Skeletal muscle satellite cell (primary cell): ENCODE measurements at regions not wholly inside any gene's neighbourhood (a gene's known extent, or its start where the extent isn't known, plus 50 kb on each side); places are given as distances from the start of the nearest gene placed in this dataset.

Experiments
- H3K27me3 ChIP-seq: 2 replicates; pipeline ENCODE4 v1.7.0; 2013; ENCODE audit warnings: low read length; ENCODE audit not compliant: control insufficient read depth, insufficient read depth
- H3K36me3 ChIP-seq: 2 replicates; pipeline ENCODE4 v1.7.0; 2013; ENCODE audit warnings: mild to moderate bottlenecking, control low read depth, low read length; ENCODE audit not compliant: insufficient read depth
- H3K4me1 ChIP-seq: 2 replicates; pipeline ENCODE4 v1.7.0; 2013; ENCODE audit warnings: low read length; ENCODE audit not compliant: control insufficient read depth, insufficient read depth
- H3K4me2 ChIP-seq: 2 replicates; pipeline ENCODE4 v1.7.0; 2013; ENCODE audit warnings: mild to moderate bottlenecking, low read length
- H3K4me3 ChIP-seq: 2 replicates; pipeline ENCODE4 v1.7.0; 2013; ENCODE audit warnings: low read length
- H3K9ac ChIP-seq: 2 replicates; pipeline ENCODE4 v1.7.0; 2013; ENCODE audit warnings: mild to moderate bottlenecking, low read depth, low read length, moderate library complexity
- H3K9me3 ChIP-seq: replicated peaks from 2 replicates; pipeline ENCODE4 v1.7.0; 2013; ENCODE audit warnings: mild to moderate bottlenecking, control low read depth, low read length

DNA sequence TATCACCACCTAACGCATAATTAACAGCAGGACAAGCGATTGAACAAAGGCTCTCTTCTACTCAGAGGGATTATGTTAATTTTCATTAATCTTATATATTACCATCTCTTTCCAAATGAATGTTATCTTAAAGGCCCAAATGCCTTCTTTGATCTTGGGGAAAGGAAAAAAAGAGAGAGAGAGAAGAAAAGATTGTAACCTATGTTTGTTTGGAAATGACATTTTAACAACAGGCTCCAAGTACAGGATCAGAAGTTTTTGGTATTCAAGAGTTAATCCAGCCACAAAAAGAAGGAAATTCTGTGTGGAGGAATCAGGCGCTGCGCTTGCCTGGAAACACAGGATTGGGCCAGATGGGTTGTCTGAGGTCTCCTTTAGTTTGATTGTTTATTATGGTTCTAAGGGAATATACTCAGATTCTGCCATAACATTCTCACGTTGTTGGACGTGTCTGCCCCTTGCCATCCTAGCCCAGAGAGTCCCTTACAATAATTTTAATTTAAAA is 100.7 kb upstream of the STX18 start:
- Histone ChIP-seq H3K36me3 (no peaks in the 10 kb centered on the region), H3K4me1 (no peaks in the 10 kb centered on the region), H3K9me3 (no peaks in the 10 kb centered on the region), H3K9ac (no peak overlapping the region), H3K4me2 (no peak overlapping the region), H3K4me3 (no peak overlapping the region), H3K27me3 (no peaks in the 10 kb centered on the region)

DNA sequence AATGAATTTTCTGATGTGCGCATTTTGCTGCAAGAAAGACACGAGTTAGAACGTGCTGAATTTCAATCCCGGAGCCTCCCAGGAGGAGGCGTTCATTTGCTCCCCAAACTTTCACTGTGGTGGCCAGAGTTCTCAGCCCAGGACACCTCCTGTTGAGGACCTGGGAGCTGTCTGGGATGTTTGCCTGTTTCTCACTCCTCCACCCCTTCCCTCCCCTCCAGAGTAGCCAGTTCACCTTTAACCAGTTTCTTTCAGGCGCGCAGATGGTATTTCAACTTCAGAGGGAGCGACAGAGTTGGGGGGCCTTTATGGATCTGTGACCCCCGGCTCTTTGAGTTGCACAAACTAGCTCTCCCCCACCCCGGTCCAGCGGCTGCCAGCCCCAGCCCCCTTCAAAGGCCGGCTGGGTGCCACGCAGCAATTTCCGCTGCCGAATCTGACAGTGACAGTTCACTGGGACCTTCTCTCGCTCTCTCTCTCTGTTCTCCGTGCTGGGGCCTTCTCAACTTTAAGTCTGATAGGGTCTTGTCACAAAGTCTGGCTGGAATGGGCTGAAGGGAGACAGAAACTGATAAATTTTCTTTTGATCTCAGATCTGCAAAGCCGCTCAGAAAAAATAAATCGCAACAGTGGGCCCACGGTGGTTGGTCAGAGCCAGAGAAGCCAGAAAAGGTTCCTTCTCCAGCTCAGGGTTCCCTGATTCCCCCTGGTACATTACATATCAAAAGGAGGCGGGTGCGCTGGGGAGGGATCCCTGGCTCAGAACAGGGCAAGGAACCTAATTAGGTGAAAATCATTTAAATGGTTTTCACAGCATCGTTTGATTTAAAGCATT is 100.0 kb upstream of the STX18 start:
- no peak overlapping the region for H3K9ac ChIP-seq
- H3K4me1 ChIP-seq = no peaks in the 10 kb centered on the region
- H3K36me3 ChIP-seq = no peaks in the 10 kb centered on the region
- H3K4me2 ChIP-seq = no peak overlapping the region
- H3K4me3 ChIP-seq = no peak overlapping the region
- H3K9me3 ChIP-seq = no peaks in the 10 kb centered on the region
- H3K27me3 ChIP-seq = no peaks in the 10 kb centered on the region

DNA sequence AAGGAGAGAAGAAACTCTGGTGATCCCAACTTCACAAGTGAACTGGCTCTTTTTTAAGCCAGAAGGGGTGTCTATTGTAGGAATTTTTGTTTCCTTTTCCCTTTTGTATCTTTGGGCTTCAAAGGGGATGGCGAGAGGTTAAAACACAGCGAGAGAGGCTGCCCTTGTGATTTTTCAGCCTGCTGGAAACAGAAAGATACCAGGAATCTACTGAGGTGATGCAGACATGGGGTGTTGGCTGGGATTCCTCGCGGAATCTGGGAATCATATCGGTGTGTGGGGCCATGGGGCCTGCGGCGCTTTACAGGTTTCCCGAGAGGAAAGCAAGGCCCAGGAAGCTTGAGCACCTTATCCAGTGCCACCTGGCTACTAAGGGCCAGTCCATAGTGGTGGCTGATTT is 99.4 kb upstream of the STX18 start:
- H3K4me1 ChIP-seq = no peaks in the 10 kb centered on the region
- no peak overlapping the region for H3K4me3 ChIP-seq

DNA sequence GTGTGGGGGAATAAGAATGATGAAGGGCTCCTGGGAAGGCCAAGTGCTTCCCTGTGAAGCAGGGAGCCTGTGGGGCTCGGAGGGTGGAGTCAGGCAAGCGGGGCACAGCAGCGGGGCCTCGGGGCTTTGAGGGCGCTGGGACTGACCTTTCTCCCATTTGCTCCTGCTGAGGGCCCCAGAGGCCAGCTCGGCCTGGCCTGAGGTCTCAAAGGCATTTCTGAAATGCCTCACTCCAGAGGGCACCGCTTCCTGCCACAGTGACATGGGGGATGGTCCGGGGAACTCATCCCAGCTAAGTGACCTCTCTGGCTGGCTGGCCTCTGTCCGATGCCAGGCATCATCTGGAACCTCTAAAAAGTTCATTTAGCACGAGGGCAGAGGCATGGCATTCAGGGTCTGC is 98.8 kb upstream of the STX18 start:
- no peak overlapping the region for H3K9ac ChIP-seq
- no peaks in the 10 kb centered on the region for H3K27me3 ChIP-seq
- H3K4me2 ChIP-seq = no peak overlapping the region
- no peaks in the 10 kb centered on the region for H3K9me3 ChIP-seq
- no peak overlapping the region for H3K4me3 ChIP-seq
- H3K4me1 ChIP-seq = no peaks in the 10 kb centered on the region
- H3K36me3 ChIP-seq = no peaks in the 10 kb centered on the region

More for the DNA sequence above, 99.4 kb upstream of the STX18 start:
- Histone ChIP-seq H3K36me3 (no peaks in the 10 kb centered on the region), H3K9me3 (no peaks in the 10 kb centered on the region), H3K9ac (no peak overlapping the region), H3K4me2 (no peak overlapping the region), H3K27me3 (no peaks in the 10 kb centered on the region)

DNA sequence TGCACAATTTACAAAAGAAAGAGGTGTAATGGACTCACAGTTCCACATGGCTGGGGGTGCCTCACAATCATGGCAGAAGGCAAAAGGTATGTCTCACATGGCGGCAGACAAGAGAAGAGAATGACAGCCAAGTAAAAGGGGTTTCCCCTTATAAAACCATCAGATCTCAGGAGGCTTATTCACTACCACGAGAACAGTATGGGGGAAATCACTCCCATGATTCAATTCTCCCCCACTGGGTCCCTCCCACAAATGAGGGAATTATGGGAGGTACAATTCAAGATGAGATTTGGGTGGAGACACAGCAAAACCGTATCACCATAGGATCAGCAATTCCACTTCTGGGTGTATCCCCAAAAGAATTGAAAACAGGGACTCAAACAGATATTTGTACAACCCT is 97.5 kb upstream of the STX18 start:
- H3K27me3 ChIP-seq = no peaks in the 10 kb centered on the region
- H3K4me3 ChIP-seq = no peak overlapping the region
- no peak overlapping the region for H3K9ac ChIP-seq
- H3K36me3 ChIP-seq = no peaks in the 10 kb centered on the region
- H3K4me2 ChIP-seq = no peak overlapping the region
- no peaks in the 10 kb centered on the region for H3K9me3 ChIP-seq
- H3K4me1 ChIP-seq = no peaks in the 10 kb centered on the region

DNA sequence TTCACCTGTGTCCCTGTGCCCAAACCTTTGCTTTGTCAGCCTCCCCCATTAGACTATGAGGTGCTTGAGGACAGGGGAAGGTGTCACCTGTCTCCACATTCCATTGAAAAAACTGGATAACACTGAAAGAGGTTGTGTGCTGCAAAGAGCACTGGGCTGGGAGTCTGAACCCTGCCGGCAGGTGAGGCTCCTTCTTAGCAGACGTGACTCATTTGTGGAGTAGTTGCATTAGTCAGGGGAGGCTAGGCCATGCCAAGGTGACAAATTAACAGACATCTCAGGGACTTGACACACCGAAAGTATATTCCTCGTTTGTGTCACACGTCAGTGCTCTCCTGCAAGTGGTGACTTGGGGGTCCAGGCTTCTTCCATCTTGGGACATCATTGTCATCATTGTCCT is 95.9 kb upstream of the STX18 start:
- Histone ChIP-seq H3K9me3 (no peaks in the 10 kb centered on the region), H3K4me2 (no peak overlapping the region), H3K36me3 (no peaks in the 10 kb centered on the region), H3K4me1 (no peaks in the 10 kb centered on the region), H3K4me3 (no peak overlapping the region), H3K27me3 (no peaks in the 10 kb centered on the region), H3K9ac (no peak overlapping the region)

DNA sequence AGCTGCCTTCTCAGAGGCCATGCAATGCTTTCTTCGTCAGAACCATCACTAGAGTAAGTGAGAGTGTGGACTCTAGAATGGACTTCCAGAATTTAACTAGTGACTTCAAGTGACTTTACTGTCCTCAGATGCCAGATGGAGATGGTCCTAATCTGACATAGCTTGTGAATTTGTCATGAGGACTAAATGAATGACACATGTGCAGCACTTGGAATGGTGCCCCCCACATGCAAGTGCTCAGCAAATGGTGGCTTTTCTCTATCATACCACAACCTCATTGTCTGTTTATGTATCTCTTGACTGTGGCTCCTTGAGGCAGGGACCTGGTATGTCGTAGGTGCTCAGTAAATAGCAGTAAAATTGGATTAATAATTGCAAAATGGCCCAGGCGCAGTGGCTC is 91.6 kb upstream of the STX18 start:
- no peak overlapping the region for H3K4me3 ChIP-seq
- H3K36me3 ChIP-seq = no peaks in the 10 kb centered on the region
- H3K9me3 ChIP-seq = no peaks in the 10 kb centered on the region
- H3K4me2 ChIP-seq = no peak overlapping the region
- H3K4me1 ChIP-seq = no peaks in the 10 kb centered on the region
- H3K9ac ChIP-seq = no peak overlapping the region
- H3K27me3 ChIP-seq = no peaks in the 10 kb centered on the region

DNA sequence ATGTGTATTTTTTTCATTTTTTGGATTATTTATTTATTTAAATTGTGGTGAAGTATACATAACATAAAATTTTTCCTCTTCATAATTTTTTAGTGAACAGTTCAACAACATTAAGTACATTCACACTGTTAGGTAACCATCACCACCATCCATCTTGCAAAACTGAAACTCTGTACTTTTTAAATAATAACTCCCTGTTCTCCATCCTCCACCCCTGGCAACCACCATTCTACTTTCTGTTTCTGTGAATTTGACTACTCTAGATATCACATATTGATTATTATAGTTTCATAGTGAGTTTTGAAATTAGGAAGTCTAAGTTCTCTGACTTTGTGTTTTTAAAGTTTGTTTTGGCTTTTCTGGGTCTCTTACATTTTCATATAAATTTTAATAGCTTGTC is 89.3 kb upstream of the STX18 start:
- no peak overlapping the region for H3K4me2 ChIP-seq
- no peaks in the 10 kb centered on the region for H3K9me3 ChIP-seq
- H3K27me3 ChIP-seq = no peaks in the 10 kb centered on the region
- H3K36me3 ChIP-seq = no peaks in the 10 kb centered on the region
- H3K4me3 ChIP-seq = no peak overlapping the region
- no peak overlapping the region for H3K9ac ChIP-seq
- no peaks in the 10 kb centered on the region for H3K4me1 ChIP-seq

DNA sequence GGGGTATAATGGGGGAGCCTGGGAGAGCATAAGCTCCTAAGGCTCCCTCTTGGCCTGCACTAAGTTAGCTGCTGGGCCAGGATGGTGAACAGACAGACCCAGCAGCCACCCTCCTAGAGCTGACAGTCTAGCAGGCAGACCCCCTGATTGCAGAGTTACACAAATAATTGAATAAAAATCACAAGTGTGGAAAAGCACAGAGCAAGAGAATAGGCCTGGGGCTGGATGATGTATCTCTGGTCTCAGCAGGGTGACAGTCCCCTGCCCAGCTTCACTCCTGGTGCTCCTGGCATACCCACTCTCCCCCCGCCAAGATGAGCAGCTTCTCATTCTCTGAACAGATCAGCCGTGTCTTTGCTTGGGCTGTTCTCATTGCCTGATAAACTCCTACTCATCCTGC is 86.1 kb upstream of the STX18 start:
- Histone ChIP-seq H3K9ac (no peak overlapping the region), H3K4me2 (no peak overlapping the region), H3K27me3 (no peaks in the 10 kb centered on the region), H3K9me3 (no peaks in the 10 kb centered on the region), H3K4me3 (no peak overlapping the region), H3K36me3 (no peaks in the 10 kb centered on the region), H3K4me1 (no peaks in the 10 kb centered on the region)

DNA sequence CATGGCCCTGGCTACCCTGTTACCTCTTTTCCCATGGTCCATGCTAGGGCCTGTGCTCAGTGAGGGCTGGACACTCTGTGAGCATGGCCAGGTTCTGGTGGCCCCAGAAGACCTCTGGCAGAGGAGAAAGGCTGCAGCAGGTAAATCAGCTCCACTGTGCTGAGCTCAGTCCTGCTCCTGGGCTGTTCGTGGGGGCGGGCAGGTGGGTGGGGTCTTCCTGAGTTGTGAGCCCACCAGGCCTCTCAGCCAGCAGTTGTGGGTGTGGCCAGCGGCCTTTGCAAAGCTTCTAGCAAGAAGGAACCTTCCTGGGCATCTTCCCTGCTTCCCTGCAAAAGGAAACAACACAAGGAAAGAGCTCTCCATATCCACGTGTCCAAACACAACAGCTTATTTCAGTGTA is 85.3 kb upstream of the STX18 start:
- Histone ChIP-seq H3K9ac (no peak overlapping the region), H3K4me2 (no peak overlapping the region), H3K9me3 (no peaks in the 10 kb centered on the region), H3K27me3 (no peaks in the 10 kb centered on the region), H3K36me3 (no peaks in the 10 kb centered on the region), H3K4me3 (no peak overlapping the region), H3K4me1 (no peaks in the 10 kb centered on the region)

DNA sequence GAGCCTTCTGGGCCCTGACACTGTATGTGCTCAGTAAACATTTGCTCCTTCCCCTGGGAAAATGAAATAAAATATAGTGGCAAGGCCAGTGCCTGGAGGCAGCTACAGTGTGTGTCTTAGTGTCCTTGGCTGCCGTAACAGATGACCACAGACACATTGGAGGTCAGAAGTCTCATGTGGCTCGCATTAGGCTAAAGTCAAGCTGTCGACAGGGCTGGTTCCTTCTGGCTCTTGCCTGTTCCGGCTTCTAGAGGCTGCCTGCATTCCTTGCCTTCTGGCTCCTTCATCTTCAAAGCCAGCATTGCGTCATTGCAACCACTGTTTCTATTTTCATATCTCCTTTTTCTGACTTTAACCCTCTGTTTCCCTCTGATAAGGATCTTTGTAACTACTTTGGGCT is 83.6 kb upstream of the STX18 start:
- H3K27me3 ChIP-seq = no peaks in the 10 kb centered on the region
- H3K4me3 ChIP-seq = no peak overlapping the region
- no peak overlapping the region for H3K9ac ChIP-seq
- no peaks in the 10 kb centered on the region for H3K4me1 ChIP-seq
- H3K4me2 ChIP-seq = no peak overlapping the region
- H3K9me3 ChIP-seq = no peaks in the 10 kb centered on the region
- H3K36me3 ChIP-seq = no peaks in the 10 kb centered on the region

DNA sequence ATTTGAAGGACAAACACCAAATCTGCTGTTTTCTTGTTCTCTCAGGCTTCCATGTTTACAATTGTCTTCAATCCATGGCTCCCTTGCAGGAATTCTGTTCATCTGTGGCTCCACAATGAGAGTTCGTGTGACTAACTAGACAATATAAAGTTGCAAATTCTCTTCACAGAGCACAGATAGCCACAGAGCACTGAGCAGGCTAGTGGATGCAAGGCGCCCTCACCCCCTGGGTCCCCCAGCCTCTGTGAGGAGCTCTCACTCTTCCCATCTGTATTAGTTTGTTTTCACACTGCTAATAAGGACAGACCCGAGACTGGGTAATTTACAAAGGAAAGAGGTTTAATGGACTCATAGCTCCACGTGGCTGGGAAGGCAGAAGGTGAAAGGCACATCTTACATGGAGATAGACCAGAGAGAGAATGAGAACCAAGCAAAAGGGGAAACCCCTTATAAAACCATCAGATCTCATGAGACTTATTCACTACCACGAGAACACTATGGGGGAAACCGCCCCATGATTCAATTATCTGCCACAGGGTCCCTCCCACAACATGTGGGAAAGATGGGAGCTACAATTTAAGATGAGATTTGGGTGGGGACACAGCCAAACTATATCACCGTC is 82.5 kb upstream of the STX18 start:
- Histone ChIP-seq H3K27me3 (no peaks in the 10 kb centered on the region), H3K9me3 (no peaks in the 10 kb centered on the region), H3K4me1 (no peaks in the 10 kb centered on the region), H3K9ac (no peak overlapping the region), H3K4me2 (no peak overlapping the region), H3K4me3 (no peak overlapping the region), H3K36me3 (no peaks in the 10 kb centered on the region)
